HEK293T (cell line): ENCODE measurements at regions not wholly inside any gene's neighbourhood (a gene's known extent, or its start where the extent isn't known, plus 50 kb on each side); places are given as distances from the start of the nearest gene placed in this dataset.

Source experiments
- CTCF ChIA-PET: fragments of 350-600 bp; formaldehyde crosslinking; extraction: SDS; loops from one replicate; lab custom pipeline; 2021; ENCODE audit warnings: antibody characterized with exemption, inconsistent platforms; lab: Yijun Ruan, JAX
- POLR2A ChIA-PET: fragments of 350-600 bp; formaldehyde crosslinking; extraction: SDS; loops from one replicate; lab custom pipeline; 2020; ENCODE audit warnings: antibody characterized with exemption, inconsistent platforms; lab: Yijun Ruan, JAX
- DNase-seq: peaks from one replicate; pipeline ENCODE4 v3.0.0; 2012; ENCODE audit warnings: mixed read lengths; ENCODE audit errors: extremely low spot score
- ARNT ChIP-seq: fragments of 450-650 bp; IDR thresholded peaks from 2 replicates; pipeline ENCODE4 v1.6.1; 2017; ENCODE audit warnings: mild to moderate bottlenecking
- BHLHE40 ChIP-seq: fragments of 450-650 bp; IDR thresholded peaks from 2 replicates; pipeline ENCODE4 v1.6.1; 2016; ENCODE audit warnings: mild to moderate bottlenecking, moderate library complexity, borderline replicate concordance
- CTBP1 ChIP-seq: fragments of 450-650 bp; IDR thresholded peaks from 2 replicates; pipeline ENCODE4 v1.6.1; 2016; ENCODE audit warnings: borderline replicate concordance
- ELF4 ChIP-seq: fragments of 450-650 bp; IDR thresholded peaks from 2 replicates; pipeline ENCODE4 v1.6.1; 2017; ENCODE audit warnings: antibody characterized with exemption
- FOXA1 ChIP-seq: fragments of 450-650 bp; IDR thresholded peaks from 2 replicates; pipeline ENCODE4 v1.6.1; 2016; ENCODE audit warnings: mild to moderate bottlenecking
- FOXK2 ChIP-seq: fragments of 450-650 bp; IDR thresholded peaks from 2 replicates; pipeline ENCODE4 v1.6.1; 2016; ENCODE audit warnings: mild to moderate bottlenecking
- FOXM1 ChIP-seq: fragments of 450-650 bp; IDR thresholded peaks from 2 replicates; pipeline ENCODE4 v1.6.1; 2017; ENCODE audit warnings: mild to moderate bottlenecking, borderline replicate concordance
- HDGF ChIP-seq: fragments of 450-650 bp; IDR thresholded peaks from 2 replicates; pipeline ENCODE4 v1.6.1; 2017; ENCODE audit warnings: antibody characterized with exemption, borderline replicate concordance
- L3MBTL2 ChIP-seq: fragments of 450-650 bp; conservative IDR thresholded peaks from 2 replicates; pipeline ENCODE4 v1.6.1; 2016; ENCODE audit warnings: mild to moderate bottlenecking
- LEF1 ChIP-seq: fragments of 450-650 bp; IDR thresholded peaks from 2 replicates; pipeline ENCODE4 v1.6.1; 2017; ENCODE audit warnings: mild to moderate bottlenecking, borderline replicate concordance
- NFRKB ChIP-seq: fragments of 450-650 bp; IDR thresholded peaks from 2 replicates; pipeline ENCODE4 v1.6.1; 2016; ENCODE audit warnings: mild to moderate bottlenecking, moderate library complexity
- SP1 ChIP-seq: fragments of 450-650 bp; IDR thresholded peaks from 2 replicates; pipeline ENCODE4 v1.6.1; 2017
- SUZ12 ChIP-seq: fragments of 450-650 bp; IDR thresholded peaks from 2 replicates; pipeline ENCODE4 v1.6.1; 2016; ENCODE audit warnings: mild to moderate bottlenecking
- TARDBP ChIP-seq: fragments of 450-650 bp; IDR thresholded peaks from 2 replicates; pipeline ENCODE4 v1.6.1; 2016
- ZNF384 ChIP-seq: fragments of 450-650 bp; IDR thresholded peaks from 2 replicates; pipeline ENCODE4 v1.6.1; 2016
- TF ChIP-seq, protein P1 (sequence below): fragments of 450-650 bp; IDR thresholded peaks from 2 replicates; pipeline ENCODE4 v1.6.1; 2016

DNA sequence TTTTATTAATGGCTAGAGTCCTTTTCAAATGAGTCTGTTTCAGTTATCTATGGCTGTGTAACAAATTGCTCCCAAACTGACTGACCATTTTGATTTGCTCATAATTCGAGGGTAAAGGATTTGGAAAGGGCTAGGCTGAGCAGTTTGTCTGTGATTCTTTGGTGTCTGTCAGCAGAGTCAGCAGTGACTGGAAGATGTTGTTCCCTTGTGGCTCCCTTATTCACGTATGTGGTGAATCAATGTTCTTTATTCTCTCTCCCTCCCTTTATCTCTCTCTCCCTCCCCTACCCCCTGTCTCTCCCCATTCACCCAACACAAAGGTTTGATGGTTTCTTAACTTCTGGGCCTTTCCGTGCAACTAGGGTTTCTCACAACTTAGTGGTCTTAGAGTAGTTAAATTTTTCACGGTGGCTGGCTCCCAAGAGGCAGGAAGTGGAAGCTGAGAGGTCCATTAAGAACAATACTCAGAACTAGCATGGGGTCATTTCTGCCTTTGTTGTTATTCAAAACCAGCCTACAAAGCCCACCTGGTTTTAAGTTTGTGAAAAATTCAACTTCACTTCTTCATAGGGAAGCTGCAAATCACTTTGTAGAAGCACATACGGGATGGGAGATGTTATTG, 772.5 kb upstream of the SLITRK1 start:
- TF ChIP-seq CTBP1: no peak
- TF ChIP-seq ELF4: no peak
- no peak for TF ChIP-seq SP1
- TF ChIP-seq TARDBP: no peak
- no peak for TF ChIP-seq LEF1
- TF ChIP-seq, protein P1, sequence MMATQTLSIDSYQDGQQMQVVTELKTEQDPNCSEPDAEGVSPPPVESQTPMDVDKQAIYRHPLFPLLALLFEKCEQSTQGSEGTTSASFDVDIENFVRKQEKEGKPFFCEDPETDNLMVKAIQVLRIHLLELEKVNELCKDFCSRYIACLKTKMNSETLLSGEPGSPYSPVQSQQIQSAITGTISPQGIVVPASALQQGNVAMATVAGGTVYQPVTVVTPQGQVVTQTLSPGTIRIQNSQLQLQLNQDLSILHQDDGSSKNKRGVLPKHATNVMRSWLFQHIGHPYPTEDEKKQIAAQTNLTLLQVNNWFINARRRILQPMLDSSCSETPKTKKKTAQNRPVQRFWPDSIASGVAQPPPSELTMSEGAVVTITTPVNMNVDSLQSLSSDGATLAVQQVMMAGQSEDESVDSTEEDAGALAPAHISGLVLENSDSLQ: no peak
- TF ChIP-seq BHLHE40: no peak
- ChIA-PET POLR2A (no interaction called here), CTCF (no interaction called here)
- DNase-seq: no peak

DNA sequence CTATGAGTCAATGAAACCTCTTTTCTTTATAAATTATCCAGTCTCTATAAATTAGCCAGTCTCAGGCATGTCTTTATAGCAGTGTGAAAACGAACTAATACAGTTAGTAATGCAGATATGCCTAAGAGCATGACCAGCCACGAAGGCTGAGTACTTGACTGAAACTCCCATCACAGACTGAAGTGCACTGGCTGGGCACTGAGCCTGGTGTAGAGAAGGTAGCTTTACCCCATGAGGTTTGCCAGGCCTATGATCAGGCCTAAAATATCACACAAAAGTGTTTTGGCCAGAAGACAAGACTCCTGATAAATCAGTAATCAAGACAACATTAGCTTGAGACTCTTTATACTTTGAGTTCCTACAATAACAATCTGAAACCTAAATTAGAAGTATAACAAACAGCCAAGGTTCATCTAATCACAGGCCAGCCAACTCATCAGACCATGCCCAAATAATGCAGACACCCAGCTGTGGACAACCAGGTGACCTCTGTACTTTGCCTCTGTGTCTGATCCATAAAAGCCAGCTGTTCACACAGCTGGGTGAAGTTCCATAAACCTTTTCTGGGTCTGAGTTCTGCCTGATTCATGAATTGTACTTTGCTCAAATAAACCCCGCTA, 771.8 kb upstream of the SLITRK1 start:
- ChIA-PET POLR2A (no interaction called here), CTCF (no interaction called here)
- no peak for TF ChIP-seq FOXM1
- no peak for TF ChIP-seq ELF4
- no peak for TF ChIP-seq ARNT
- TF ChIP-seq BHLHE40: no peak
- no peak for DNase-seq

DNA sequence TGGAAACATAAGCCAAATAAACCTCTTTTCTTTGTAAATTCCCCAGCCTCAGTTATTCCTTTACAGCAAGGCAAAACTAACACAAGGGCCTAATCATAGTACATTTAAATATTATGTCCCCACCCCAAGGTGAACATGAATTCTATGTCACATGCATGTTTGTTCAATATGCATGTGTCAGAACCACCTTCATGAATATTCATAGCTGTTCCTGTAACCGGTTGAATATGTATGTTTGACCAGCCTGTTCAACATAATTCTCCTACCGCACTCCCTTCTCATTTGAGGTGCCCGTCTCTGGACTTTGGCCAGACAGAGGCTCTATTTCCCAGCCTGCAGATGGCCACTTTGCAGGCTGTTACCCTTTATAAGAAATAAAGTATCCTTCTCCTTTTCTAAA, 769.4 kb upstream of the SLITRK1 start:
- CTCF ChIA-PET: no interaction called here
- POLR2A ChIA-PET: no interaction called here
- DNase-seq: no peak
- TF ChIP-seq ZNF384: no peak
- no peak for TF ChIP-seq FOXK2
- no peak for TF ChIP-seq ELF4
- TF ChIP-seq SP1: no peak
- no peak for TF ChIP-seq FOXM1
- no peak for TF ChIP-seq L3MBTL2
- TF ChIP-seq NFRKB: no peak

DNA sequence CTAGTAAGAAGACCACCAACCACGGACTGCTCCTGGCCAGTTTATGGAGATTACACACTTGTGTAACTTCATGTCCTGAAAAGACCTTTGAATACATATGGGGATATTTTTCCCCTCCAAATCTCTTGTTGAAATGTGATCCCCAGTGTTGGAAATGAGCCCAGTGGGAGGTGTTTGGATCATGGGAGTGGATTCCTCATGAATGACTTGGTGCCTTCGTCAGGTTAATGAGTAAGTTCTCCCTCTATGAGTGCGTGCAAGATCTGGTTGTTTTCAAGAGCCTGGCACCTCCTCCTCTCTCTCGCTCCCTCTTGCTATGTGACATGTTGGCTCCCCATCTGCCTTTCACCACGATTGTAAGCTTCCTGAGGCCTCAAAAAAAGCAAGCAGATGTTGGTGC, 769.0 kb upstream of the SLITRK1 start:
- no peak for DNase-seq
- POLR2A ChIA-PET: no interaction called here
- CTCF ChIA-PET: no interaction called here
- TF ChIP-seq SP1 (no peak), ZNF384 (no peak), ELF4 (no peak), HDGF (no peak), BHLHE40 (no peak), NFRKB (no peak), L3MBTL2 (no peak), ARNT (no peak)

DNA sequence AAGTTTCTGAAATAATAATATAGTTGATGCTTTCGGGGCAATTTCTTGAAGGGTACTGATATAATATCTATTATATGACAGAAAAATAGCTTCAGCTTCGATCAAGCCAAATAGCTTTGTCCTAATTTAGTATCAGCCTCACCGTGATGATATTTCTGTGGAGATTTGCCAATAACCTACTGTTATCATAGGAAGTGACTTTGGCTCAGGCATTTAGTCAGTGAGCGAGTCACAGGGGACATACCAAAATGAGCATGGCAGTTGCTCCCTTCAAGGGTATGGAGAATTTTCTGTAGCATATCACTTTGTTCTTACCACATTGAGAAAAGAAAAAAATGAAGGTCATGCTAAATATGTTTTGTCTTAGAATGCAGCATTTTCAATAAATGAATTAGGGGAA, 767.6 kb upstream of the SLITRK1 start:
- DNase-seq: no peak
- no peak for TF ChIP-seq NFRKB
- no peak for TF ChIP-seq CTBP1
- no peak for TF ChIP-seq TARDBP
- TF ChIP-seq HDGF: no peak
- no peak for TF ChIP-seq L3MBTL2
- no peak for TF ChIP-seq ELF4
- TF ChIP-seq BHLHE40: no peak
- TF ChIP-seq, protein P1: no peak
- no peak for TF ChIP-seq LEF1
- TF ChIP-seq SUZ12: no peak
- TF ChIP-seq ZNF384: no peak
- TF ChIP-seq ARNT: no peak
- TF ChIP-seq FOXA1: no peak
- TF ChIP-seq FOXK2: no peak
- no peak for TF ChIP-seq SP1
- no peak for TF ChIP-seq FOXM1
- ChIA-PET POLR2A (no interaction called here), CTCF (no interaction called here)

DNA sequence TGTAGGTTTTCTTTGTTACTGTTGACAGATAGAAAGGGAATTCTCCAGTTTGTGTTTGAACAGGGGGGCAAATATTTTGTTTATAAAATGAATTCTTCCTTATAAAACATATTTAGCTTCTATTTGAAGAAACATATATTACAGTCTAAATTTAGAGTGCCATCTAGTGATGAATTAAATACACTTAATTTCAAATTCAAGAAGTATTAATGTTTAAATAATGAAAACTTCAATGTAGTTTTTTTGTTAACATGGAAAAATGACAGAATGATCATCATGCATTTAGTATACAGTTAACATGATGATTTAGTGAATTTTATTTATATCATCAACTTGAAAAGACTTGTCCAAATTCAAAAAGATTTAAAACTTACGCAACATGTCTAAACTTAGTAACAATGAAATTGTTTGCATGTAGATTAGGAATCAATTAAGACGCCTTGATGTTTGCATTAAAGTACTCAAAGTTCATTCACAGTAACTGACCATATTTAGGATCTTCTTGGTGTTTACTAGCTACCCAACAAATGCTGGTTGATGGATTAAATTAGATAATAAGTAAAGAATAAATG, 765.9 kb upstream of the SLITRK1 start:
- TF ChIP-seq NFRKB (no peak), HDGF (no peak), BHLHE40 (no peak; the same call in 1 of the 2 replicates), ELF4 (no peak), FOXA1 (no peak), ZNF384 (no peak), L3MBTL2 (no peak), SUZ12 (no peak), SP1 (no peak), FOXM1 (no peak), FOXK2 (no peak), ARNT (no peak), TARDBP (no peak), LEF1 (no peak)
- TF ChIP-seq, protein P1: no peak
- POLR2A ChIA-PET: no interaction called here
- CTCF ChIA-PET: interaction anchor here (0.9 kb wide), 1 partner anchor 953 kb away, joined by 3 read pairs; no protein-coding TSS in a partner anchor
- no peak for DNase-seq
